ENCODE measurements at regions not wholly inside any gene's neighbourhood (a gene's known extent, or its start where the extent isn't known, plus 50 kb on each side); places are given as distances from the start of the nearest gene placed in this dataset.

DNA sequence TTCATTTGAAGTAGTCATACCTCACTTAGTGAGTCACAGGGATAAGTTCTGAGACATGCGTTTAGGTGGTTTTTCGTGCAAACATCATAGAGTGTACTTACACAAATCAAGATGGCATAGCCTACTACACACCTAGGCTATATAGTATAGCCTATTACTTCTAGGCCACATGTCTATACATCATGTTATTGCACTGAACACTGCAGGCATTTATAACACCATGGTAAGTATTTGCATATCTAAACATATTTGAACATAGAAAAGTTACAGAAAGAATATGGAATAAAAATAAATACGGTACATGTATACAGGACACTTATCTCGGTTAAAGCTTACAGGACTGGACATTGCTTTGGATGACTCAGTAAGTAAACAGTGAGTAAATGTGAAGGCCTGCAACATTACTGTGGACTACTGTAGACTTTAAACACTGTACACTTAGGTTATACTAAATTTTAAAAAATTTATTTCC, 670.6 kb downstream of the SLC16A7 start:
- DNase-seq (ENCODE audit: low spot score in 2 of 2), result no peak
- TF ChIP-seq EP300 (IDR thresholded peaks at IDR 0.05), result no peak
- TF ChIP-seq, protein P1, sequence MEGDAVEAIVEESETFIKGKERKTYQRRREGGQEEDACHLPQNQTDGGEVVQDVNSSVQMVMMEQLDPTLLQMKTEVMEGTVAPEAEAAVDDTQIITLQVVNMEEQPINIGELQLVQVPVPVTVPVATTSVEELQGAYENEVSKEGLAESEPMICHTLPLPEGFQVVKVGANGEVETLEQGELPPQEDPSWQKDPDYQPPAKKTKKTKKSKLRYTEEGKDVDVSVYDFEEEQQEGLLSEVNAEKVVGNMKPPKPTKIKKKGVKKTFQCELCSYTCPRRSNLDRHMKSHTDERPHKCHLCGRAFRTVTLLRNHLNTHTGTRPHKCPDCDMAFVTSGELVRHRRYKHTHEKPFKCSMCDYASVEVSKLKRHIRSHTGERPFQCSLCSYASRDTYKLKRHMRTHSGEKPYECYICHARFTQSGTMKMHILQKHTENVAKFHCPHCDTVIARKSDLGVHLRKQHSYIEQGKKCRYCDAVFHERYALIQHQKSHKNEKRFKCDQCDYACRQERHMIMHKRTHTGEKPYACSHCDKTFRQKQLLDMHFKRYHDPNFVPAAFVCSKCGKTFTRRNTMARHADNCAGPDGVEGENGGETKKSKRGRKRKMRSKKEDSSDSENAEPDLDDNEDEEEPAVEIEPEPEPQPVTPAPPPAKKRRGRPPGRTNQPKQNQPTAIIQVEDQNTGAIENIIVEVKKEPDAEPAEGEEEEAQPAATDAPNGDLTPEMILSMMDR (IDR thresholded peaks at IDR 0.05), result no peak
- TF ChIP-seq POLR2A (IDR thresholded peaks at IDR 0.05), result no peak
- no peak overlapping the region for H3K4me3 ChIP-seq
- H3K36me3 ChIP-seq, result no peaks in the 10 kb centered on the region
- H3K27ac ChIP-seq, result no peak overlapping the region
- WGBS, 2 donors, result 86 to 91% methylated on average over 4 of the region's 4 CpGs
- H3K9me3 ChIP-seq, result peaks cover 0 to 7% (median 0%) of the 10 kb centered on the region in 4 donors
- no peaks in the 10 kb centered on the region for H3K4me1 ChIP-seq
- H3K27me3 ChIP-seq, result no peaks in the 10 kb centered on the region

GRCh38 chr12:60269611-60270269, 673.9 kb downstream of the SLC16A7 start:
- WGBS, 2 donors, result 97 to 98% methylated on average over 43 to 58 of the region's 66 CpGs
- no peak for DNase-seq (ENCODE audit: low spot score in 2 of 2)
- TF ChIP-seq EP300 (IDR thresholded peaks at IDR 0.05) (no peak), POLR2A (IDR thresholded peaks at IDR 0.05) (no peak)
- TF ChIP-seq, protein P1 (IDR thresholded peaks at IDR 0.05), result no peak
- H3K36me3 ChIP-seq, result no peaks in the 10 kb centered on the region
- H3K4me3 ChIP-seq, result no peak overlapping the region
- H3K27ac ChIP-seq, result no peak overlapping the region
- H3K4me1 ChIP-seq, result no peaks in the 10 kb centered on the region
- H3K9me3 ChIP-seq, result peaks cover 0 to 7% (median 0%) of the 10 kb centered on the region in 4 donors
- H3K27me3 ChIP-seq, result no peaks in the 10 kb centered on the region

- Histone ChIP-seq H3K27ac (no peak overlapping the region), H3K27me3 (no peaks in the 10 kb centered on the region), H3K9me3 (peaks cover 0 to 7% (median 0%) of the 10 kb centered on the region in 4 donors), H3K4me1 (no peaks in the 10 kb centered on the region), H3K4me3 (no peak overlapping the region), H3K36me3 (no peaks in the 10 kb centered on the region)
- no peak for DNase-seq (ENCODE audit: low spot score in 2 of 2)
- WGBS, 2 donors, result 77 to 91% methylated on average over 9 of the region's 9 CpGs
- TF ChIP-seq, protein P1 (IDR thresholded peaks at IDR 0.05), result no peak
- TF ChIP-seq POLR2A (IDR thresholded peaks at IDR 0.05), result no peak
- TF ChIP-seq EP300 (IDR thresholded peaks at IDR 0.05), result no peak
Observed at GRCh38 chr12:60271816-60272215, 676.0 kb downstream of the SLC16A7 start.

DNA sequence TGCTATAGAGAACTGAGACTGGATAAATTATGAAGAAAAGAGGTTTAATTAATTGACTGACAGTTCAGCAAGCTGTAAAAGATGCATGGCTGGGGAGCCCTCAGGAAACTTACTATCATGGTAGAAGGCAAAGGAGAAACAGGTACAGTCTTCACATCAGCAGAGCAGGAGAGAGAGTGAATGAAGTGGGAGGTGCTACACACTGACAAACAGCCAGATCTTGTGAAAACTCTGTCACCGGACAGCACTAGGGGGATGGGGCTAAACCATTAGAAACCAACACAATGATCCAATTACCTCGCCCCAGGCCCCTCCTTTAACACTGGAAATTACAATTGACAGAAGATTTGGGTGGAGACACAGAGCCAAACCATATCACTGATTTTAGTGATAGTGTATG, 682.4 kb downstream of the SLC16A7 start:
- DNase-seq (ENCODE audit: low spot score in 2 of 2), result no peak
- Histone ChIP-seq H3K36me3 (no peaks in the 10 kb centered on the region), H3K27me3 (no peaks in the 10 kb centered on the region), H3K4me3 (no peak overlapping the region), H3K9me3 (no peaks in the 10 kb centered on the region), H3K27ac (no peak overlapping the region), H3K4me1 (no peaks in the 10 kb centered on the region)
- WGBS, 2 donors, result 35 to 43% methylated on average over 2 of the region's 2 CpGs
- TF ChIP-seq POLR2A (IDR thresholded peaks at IDR 0.05) (no peak), EP300 (IDR thresholded peaks at IDR 0.05) (no peak)
- TF ChIP-seq, protein P1 (IDR thresholded peaks at IDR 0.05), result no peak

DNA sequence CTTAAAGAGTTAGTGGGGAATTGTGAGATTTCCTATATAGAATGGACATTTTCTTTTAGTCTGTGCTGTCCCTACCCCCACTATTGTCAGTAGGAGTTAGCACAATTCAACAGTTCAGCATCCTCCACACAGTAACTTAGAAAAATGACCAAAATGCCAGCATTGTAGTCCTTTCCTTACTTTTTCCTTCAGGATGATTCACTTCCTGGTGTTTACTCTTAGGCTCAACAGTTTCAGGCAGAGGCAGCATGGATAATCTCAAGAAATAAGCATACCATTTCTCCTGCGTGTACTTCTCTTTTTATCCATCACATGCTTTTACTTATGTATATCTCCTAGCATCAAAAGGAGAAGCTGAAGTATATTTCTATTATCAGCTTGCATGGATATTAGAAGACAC, 683.4 kb downstream of the SLC16A7 start:
- H3K4me1 ChIP-seq, result no peaks in the 10 kb centered on the region
- no peaks in the 10 kb centered on the region for H3K36me3 ChIP-seq
- 78 to 81% methylated on average over 1 of the region's 1 CpG for WGBS, 2 donors
- no peak for DNase-seq (ENCODE audit: low spot score in 2 of 2)
- no peak overlapping the region for H3K27ac ChIP-seq
- TF ChIP-seq POLR2A (IDR thresholded peaks at IDR 0.05) (no peak), EP300 (IDR thresholded peaks at IDR 0.05) (no peak)
- TF ChIP-seq, protein P1 (IDR thresholded peaks at IDR 0.05), result no peak
- no peak overlapping the region for H3K4me3 ChIP-seq
- H3K27me3 ChIP-seq, result no peaks in the 10 kb centered on the region
- H3K9me3 ChIP-seq, result no peaks in the 10 kb centered on the region
